ENCODE measurements at regions not wholly inside any gene's neighbourhood (a gene's known extent, or its start where the extent isn't known, plus 50 kb on each side); places are given as distances from the start of the nearest gene placed in this dataset.
"Not testable (repeated sequence)": the region's sequence is repeated elsewhere in the genome, so short reads cannot be mapped to it uniquely, and the experiment has no call there.

GRCh38 chr4:13922873-13923645, 295.5 kb upstream of the BOD1L1 start:
- H3K9me3 ChIP-seq (replicated peaks; ENCODE audit: insufficient read depth, low read length) = no peaks in the 10 kb centered on the region
- TF ChIP-seq EZH2 (optimal IDR thresholded peaks at IDR 0.05; ENCODE audit: low read depth, low read length) (no peak), CTCF (IDR thresholded peaks at IDR 0.05; ENCODE audit: low read length) (no peak), EZH2phosphoT487 (IDR thresholded peaks at IDR 0.05; ENCODE audit: low read length) (no peak)
- peak overlapping the region; percentile 93 for H3K4me2 ChIP-seq (ENCODE audit: low read depth, low read length)
- peak overlapping the region; percentile 71 for H3K9ac ChIP-seq (ENCODE audit: low read length)
- H3F3A ChIP-seq (ENCODE audit: insufficient read depth, low read length) = peaks cover 27% of the 10 kb centered on the region
- H2AFZ ChIP-seq (ENCODE audit: low read length) = peak overlapping the region; percentile 38
- peaks cover 41% of the 10 kb centered on the region for H3K4me1 ChIP-seq (ENCODE audit: low read length)
- H3K9me2 ChIP-seq (replicated peaks; ENCODE audit: insufficient read depth, low read length) = no peaks in the 10 kb centered on the region
- H3K79me2 ChIP-seq (ENCODE audit: low read length) = no peaks in the 10 kb centered on the region
- H3K36me3 ChIP-seq (replicated peaks; ENCODE audit: insufficient read depth, low read length) = no peaks in the 10 kb centered on the region
- DNase-seq = peak; percentile 34
- peak overlapping the region; percentile 97 for H3K27ac ChIP-seq (ENCODE audit: low read length)
- H4K20me1 ChIP-seq (ENCODE audit: insufficient read depth, low read length) = no peaks in the 10 kb centered on the region
- peak overlapping the region; percentile 39 for H3K4me3 ChIP-seq (ENCODE audit: low read length)
- no peaks in the 10 kb centered on the region for H3K27me3 ChIP-seq (replicated peaks; ENCODE audit: insufficient read depth, low read length)

GRCh38 chr4:13924900-13925299, 297.4 kb upstream of the BOD1L1 start:
- Histone ChIP-seq H3F3A (ENCODE audit: insufficient read depth, low read length) (peaks cover 27% of the 10 kb centered on the region), H3K4me1 (ENCODE audit: low read length) (peaks cover 41% of the 10 kb centered on the region)
- not testable (repeated sequence) for H4K20me1 ChIP-seq (ENCODE audit: insufficient read depth, low read length); H3K4me2 ChIP-seq (ENCODE audit: low read depth, low read length); H3K36me3 ChIP-seq (replicated peaks; ENCODE audit: insufficient read depth, low read length); H3K9me2 ChIP-seq (replicated peaks; ENCODE audit: insufficient read depth, low read length); H3K9me3 ChIP-seq (replicated peaks; ENCODE audit: insufficient read depth, low read length); H3K79me2 ChIP-seq (ENCODE audit: low read length); H3K9ac ChIP-seq (ENCODE audit: low read length); H3K27ac ChIP-seq (ENCODE audit: low read length); H3K27me3 ChIP-seq (replicated peaks; ENCODE audit: insufficient read depth, low read length); DNase-seq; H3K4me3 ChIP-seq (ENCODE audit: low read length); H2AFZ ChIP-seq (ENCODE audit: low read length)

- H4K20me1 ChIP-seq (ENCODE audit: insufficient read depth, low read length) = no peaks in the 10 kb centered on the region
- no peak overlapping the region for H3K4me3 ChIP-seq (ENCODE audit: low read length)
- no peaks in the 10 kb centered on the region for H3K9me3 ChIP-seq (replicated peaks; ENCODE audit: insufficient read depth, low read length)
- H2AFZ ChIP-seq (ENCODE audit: low read length) = no peak overlapping the region
- H3K9me2 ChIP-seq (replicated peaks; ENCODE audit: insufficient read depth, low read length) = no peaks in the 10 kb centered on the region
- TF ChIP-seq EZH2phosphoT487 (IDR thresholded peaks at IDR 0.05; ENCODE audit: low read length) = no peak
- TF ChIP-seq CTCF (IDR thresholded peaks at IDR 0.05; ENCODE audit: low read length) = no peak
- no peak for TF ChIP-seq EZH2 (optimal IDR thresholded peaks at IDR 0.05; ENCODE audit: low read depth, low read length)
- no peaks in the 10 kb centered on the region for H3K36me3 ChIP-seq (replicated peaks; ENCODE audit: insufficient read depth, low read length)
- H3K4me2 ChIP-seq (ENCODE audit: low read depth, low read length) = no peak overlapping the region
- DNase-seq = no peak
- H3K79me2 ChIP-seq (ENCODE audit: low read length) = no peaks in the 10 kb centered on the region
- no peaks in the 10 kb centered on the region for H3K27me3 ChIP-seq (replicated peaks; ENCODE audit: insufficient read depth, low read length)
- peaks cover 7% of the 10 kb centered on the region for H3F3A ChIP-seq (ENCODE audit: insufficient read depth, low read length)
- no peak overlapping the region for H3K9ac ChIP-seq (ENCODE audit: low read length)
- peaks cover 13% of the 10 kb centered on the region for H3K4me1 ChIP-seq (ENCODE audit: low read length)
- no peak overlapping the region for H3K27ac ChIP-seq (ENCODE audit: low read length)
Observed at GRCh38 chr4:13928214-13928613, 300.7 kb upstream of the BOD1L1 start.

- Histone ChIP-seq H3K27me3 (replicated peaks; ENCODE audit: insufficient read depth, low read length) (no peaks in the 10 kb centered on the region), H3K4me3 (ENCODE audit: low read length) (no peak overlapping the region), H3K9me3 (replicated peaks; ENCODE audit: insufficient read depth, low read length) (no peaks in the 10 kb centered on the region), H3K36me3 (replicated peaks; ENCODE audit: insufficient read depth, low read length) (no peaks in the 10 kb centered on the region), H3K9ac (ENCODE audit: low read length) (no peak overlapping the region), H3F3A (ENCODE audit: insufficient read depth, low read length) (no peaks in the 10 kb centered on the region), H3K9me2 (replicated peaks; ENCODE audit: insufficient read depth, low read length) (no peaks in the 10 kb centered on the region), H2AFZ (ENCODE audit: low read length) (no peak overlapping the region), H3K4me1 (ENCODE audit: low read length) (no peaks in the 10 kb centered on the region), H3K79me2 (ENCODE audit: low read length) (no peaks in the 10 kb centered on the region), H4K20me1 (ENCODE audit: insufficient read depth, low read length) (no peaks in the 10 kb centered on the region), H3K27ac (ENCODE audit: low read length) (no peak overlapping the region), H3K4me2 (ENCODE audit: low read depth, low read length) (no peak overlapping the region)
- TF ChIP-seq EZH2 (optimal IDR thresholded peaks at IDR 0.05; ENCODE audit: low read depth, low read length) = no peak
- no peak for DNase-seq
Observed at GRCh38 chr4:13930155-13930554, 302.6 kb upstream of the BOD1L1 start.

Data from MM.1S (cell line).